Type B pancreatic cell (in vitro differentiated cells): ENCODE measurements at regions not wholly inside any gene's neighbourhood (a gene's known extent, or its start where the extent isn't known, plus 50 kb on each side); places are given as distances from the start of the nearest gene placed in this dataset.

ENCODE experiments used
- DNase-seq: peaks from one replicate; pipeline ENCODE4 v3.0.0; 2021; ENCODE audit warnings: mixed read lengths; ENCODE audit not compliant: unreplicated experiment; ENCODE audit errors: extremely low spot score
- H3K27ac Mint-ChIP-seq: 2 replicates; pipeline ENCODE4 v1.8.0; 2021; ENCODE audit warnings: mild to moderate bottlenecking, mixed read lengths
- H3K27me3 Mint-ChIP-seq: 2 replicates; pipeline ENCODE4 v1.8.0; 2021; ENCODE audit warnings: mixed read lengths
- H3K36me3 Mint-ChIP-seq: 2 replicates; pipeline ENCODE4 v1.8.0; 2021; ENCODE audit warnings: mixed read lengths
- H3K4me1 Mint-ChIP-seq: one replicate; pipeline ENCODE4 v1.8.0; 2021; ENCODE audit warnings: mixed read lengths; ENCODE audit not compliant: unreplicated experiment
- H3K4me3 Mint-ChIP-seq: 2 replicates; pipeline ENCODE4 v1.8.0; 2021; ENCODE audit warnings: mild to moderate bottlenecking, mixed read lengths
- H3K9me3 Mint-ChIP-seq: 2 replicates; pipeline ENCODE4 v1.8.0; 2021; ENCODE audit warnings: mixed read lengths
- CTCF ChIP-seq: fragments of 200-600 bp; sonication (generic); conservative IDR thresholded peaks from 2 replicates; pipeline ENCODE4 v1.5.0; 2021; ENCODE audit warnings: antibody characterized with exemption, mild to moderate bottlenecking

- Mint-ChIP-seq H3K27me3 (peaks cover 33% of the 10 kb centered on the region), H3K9me3 (no peaks in the 10 kb centered on the region), H3K4me1 (no peaks in the 10 kb centered on the region), H3K4me3 (no peak overlapping the region), H3K36me3 (no peaks in the 10 kb centered on the region), H3K27ac (no peak overlapping the region)
- no peak for TF ChIP-seq CTCF
- no peak for DNase-seq
Measured at GRCh38 chr9:119588874-119589744, 219.9 kb upstream of the BRINP1 start.

GRCh38 chr9:119577881-119578280 is 208.6 kb upstream of the BRINP1 start:
- no peaks in the 10 kb centered on the region for H3K4me1 Mint-ChIP-seq
- H3K27ac Mint-ChIP-seq = no peak overlapping the region
- H3K36me3 Mint-ChIP-seq = no peaks in the 10 kb centered on the region

GRCh38 chr9:119559986-119560385 is 190.8 kb upstream of the BRINP1 start:
- TF ChIP-seq CTCF = no peak
- H3K9me3 Mint-ChIP-seq = no peaks in the 10 kb centered on the region
- no peak overlapping the region for H3K27ac Mint-ChIP-seq
- no peak for DNase-seq
- peaks cover 26% of the 10 kb centered on the region for H3K27me3 Mint-ChIP-seq
- H3K36me3 Mint-ChIP-seq = no peaks in the 10 kb centered on the region
- peaks cover 7% of the 10 kb centered on the region for H3K4me1 Mint-ChIP-seq
- no peak overlapping the region for H3K4me3 Mint-ChIP-seq

More at GRCh38 chr9:119577881-119578280, 208.6 kb upstream of the BRINP1 start:
- TF ChIP-seq CTCF = no peak
- no peak for DNase-seq
- Mint-ChIP-seq H3K9me3 (no peaks in the 10 kb centered on the region), H3K4me3 (no peak overlapping the region), H3K27me3 (peaks cover 11% of the 10 kb centered on the region)

GRCh38 chr9:119559056-119559455 is 189.8 kb upstream of the BRINP1 start:
- DNase-seq = no peak
- TF ChIP-seq CTCF = no peak
- H3K36me3 Mint-ChIP-seq = no peaks in the 10 kb centered on the region
- peaks cover 7% of the 10 kb centered on the region for H3K4me1 Mint-ChIP-seq
- no peak overlapping the region for H3K4me3 Mint-ChIP-seq
- H3K9me3 Mint-ChIP-seq = no peaks in the 10 kb centered on the region
- H3K27me3 Mint-ChIP-seq = peaks cover 26% of the 10 kb centered on the region
- H3K27ac Mint-ChIP-seq = no peak overlapping the region

GRCh38 chr9:119556129-119556875 is 187.1 kb upstream of the BRINP1 start:
- Mint-ChIP-seq H3K9me3 (no peaks in the 10 kb centered on the region), H3K27ac (no peak overlapping the region), H3K27me3 (peaks cover 22% of the 10 kb centered on the region), H3K4me3 (peak overlapping the region; percentile 83), H3K36me3 (no peaks in the 10 kb centered on the region), H3K4me1 (peaks cover 7% of the 10 kb centered on the region)
- peak; percentile 84 for DNase-seq
- peak; percentile 99 for TF ChIP-seq CTCF
